ENCODE measurements at regions not wholly inside any gene's neighbourhood (a gene's known extent, or its start where the extent isn't known, plus 50 kb on each side); places are given as distances from the start of the nearest gene placed in this dataset.

- H3K4me1 Mint-ChIP-seq = peaks cover 17 to 32% (median 31%) of the 10 kb centered on the region in 3 donors
- no peaks in the 10 kb centered on the region for H3K27me3 Mint-ChIP-seq
- DNase-seq (no peak), ATAC-seq (replicated peaks in 1 of 4) (no peak)
- Histone ChIP-seq H3K9me3 (no peaks in the 10 kb centered on the region), H3K4me1 (ENCODE audit: control insufficient read depth in 1 of 2, extremely low read depth in 1 of 2, insufficient read depth in 2 of 2, low read length in 2 of 2) (peaks cover 11 to 14% of the 10 kb centered on the region in 2 experiments), H3K27ac (ENCODE audit: low read length) (no peak overlapping the region), H3K27me3 (replicated peaks in 1 of 2; ENCODE audit: control insufficient read depth in 2 of 2, extremely low read depth in 1 of 2, insufficient read depth in 2 of 2, low read length in 1 of 2) (no peaks in the 10 kb centered on the region), H3K36me3 (ENCODE audit: control insufficient read depth in 2 of 2, extremely low read depth in 1 of 2, insufficient read depth in 1 of 2, low read length in 1 of 2) (no peaks in the 10 kb centered on the region), H3K4me3 (ENCODE audit: control insufficient read depth in 1 of 2, extremely low read depth in 1 of 2, low read length in 1 of 2) (no peak overlapping the region)
- WGBS (ENCODE audit: insufficient coverage) = 94% methylated on average over 4 of the region's 4 CpGs
- POLR2A ChIA-PET = no interaction called here
- H3K4me3 Mint-ChIP-seq = no peak overlapping the region
- no peaks in the 10 kb centered on the region for H3K36me3 Mint-ChIP-seq
- peaks cover 0 to 4% (median 0%) of the 10 kb centered on the region in 3 donors for H3K9me3 Mint-ChIP-seq
- H3K27ac Mint-ChIP-seq = no peak overlapping the region
- CTCF ChIA-PET = no interaction called here
Measured at GRCh38 chr16:16989368-16989767, 481.4 kb downstream of the XYLT1 start.

GRCh38 chr16:16991711-16992110 is 479.0 kb downstream of the XYLT1 start:
- H3K4me1 Mint-ChIP-seq = peaks cover 24 to 28% (median 25%) of the 10 kb centered on the region in 3 donors
- CTCF ChIA-PET = no interaction called here

GRCh38 chr16:16992975-16993765 is 477.6 kb downstream of the XYLT1 start:
- peak overlapping the region; percentile 50 to 69 (median 65) for H3K4me3 Mint-ChIP-seq

More at GRCh38 chr16:16991711-16992110, 479.0 kb downstream of the XYLT1 start:
- Mint-ChIP-seq H3K4me3 (peak overlapping the region in 1 of 3 donors; percentile 13), H3K27ac (peak overlapping the region; percentile 61 to 92), H3K27me3 (no peaks in the 10 kb centered on the region), H3K36me3 (no peaks in the 10 kb centered on the region), H3K9me3 (no peaks in the 10 kb centered on the region)
- DNase-seq = no peak
- 94% methylated on average over 3 of the region's 4 CpGs for WGBS (ENCODE audit: insufficient coverage)
- Histone ChIP-seq H3K4me3 (ENCODE audit: control insufficient read depth in 1 of 2, extremely low read depth in 1 of 2, low read length in 1 of 2) (no peak overlapping the region), H3K27ac (ENCODE audit: low read length) (no peak overlapping the region), H3K9me3 (no peaks in the 10 kb centered on the region), H3K36me3 (ENCODE audit: control insufficient read depth in 2 of 2, extremely low read depth in 1 of 2, insufficient read depth in 1 of 2, low read length in 1 of 2) (no peaks in the 10 kb centered on the region), H3K4me1 (ENCODE audit: control insufficient read depth in 1 of 2, extremely low read depth in 1 of 2, insufficient read depth in 2 of 2, low read length in 2 of 2) (peaks cover 14 to 16% of the 10 kb centered on the region in 2 experiments), H3K27me3 (replicated peaks in 1 of 2; ENCODE audit: control insufficient read depth in 2 of 2, extremely low read depth in 1 of 2, insufficient read depth in 2 of 2, low read length in 1 of 2) (no peaks in the 10 kb centered on the region)
- POLR2A ChIA-PET = no interaction called here
- no peak for ATAC-seq (replicated peaks in 1 of 4)

GRCh38 chr16:16994831-16995230 is 475.9 kb downstream of the XYLT1 start:
- H3K36me3 ChIP-seq (ENCODE audit: control insufficient read depth in 2 of 2, extremely low read depth in 1 of 2, insufficient read depth in 1 of 2, low read length in 1 of 2) = no peaks in the 10 kb centered on the region
- no peak overlapping the region for H3K4me3 ChIP-seq (ENCODE audit: control insufficient read depth in 1 of 2, extremely low read depth in 1 of 2, low read length in 1 of 2)
- Mint-ChIP-seq H3K4me3 (peak overlapping the region in 1 of 3 donors; percentile 69), H3K27ac (no peak overlapping the region), H3K9me3 (no peaks in the 10 kb centered on the region), H3K27me3 (no peaks in the 10 kb centered on the region), H3K36me3 (no peaks in the 10 kb centered on the region), H3K4me1 (peaks cover 24 to 28% (median 25%) of the 10 kb centered on the region in 3 donors)
- CTCF ChIA-PET = no interaction called here
- peaks cover 14 to 16% of the 10 kb centered on the region in 2 experiments for H3K4me1 ChIP-seq (ENCODE audit: control insufficient read depth in 1 of 2, extremely low read depth in 1 of 2, insufficient read depth in 2 of 2, low read length in 2 of 2)
- H3K27ac ChIP-seq (ENCODE audit: low read length) = no peak overlapping the region
- no peaks in the 10 kb centered on the region for H3K9me3 ChIP-seq
- no peaks in the 10 kb centered on the region for H3K27me3 ChIP-seq (replicated peaks in 1 of 2; ENCODE audit: control insufficient read depth in 2 of 2, extremely low read depth in 1 of 2, insufficient read depth in 2 of 2, low read length in 1 of 2)
- POLR2A ChIA-PET = no interaction called here
- 100% methylated on average over 2 of the region's 5 CpGs for WGBS (ENCODE audit: insufficient coverage)
- ATAC-seq (replicated peaks in 1 of 4) (no peak), DNase-seq (no peak)

More at GRCh38 chr16:16992975-16993765, 477.6 kb downstream of the XYLT1 start:
- Histone ChIP-seq H3K9me3 (no peaks in the 10 kb centered on the region), H3K27ac (ENCODE audit: low read length) (no peak overlapping the region), H3K36me3 (ENCODE audit: control insufficient read depth in 2 of 2, extremely low read depth in 1 of 2, insufficient read depth in 1 of 2, low read length in 1 of 2) (no peaks in the 10 kb centered on the region), H3K27me3 (replicated peaks in 1 of 2; ENCODE audit: control insufficient read depth in 2 of 2, extremely low read depth in 1 of 2, insufficient read depth in 2 of 2, low read length in 1 of 2) (no peaks in the 10 kb centered on the region), H3K4me1 (ENCODE audit: control insufficient read depth in 1 of 2, extremely low read depth in 1 of 2, insufficient read depth in 2 of 2, low read length in 2 of 2) (peaks cover 14 to 16% of the 10 kb centered on the region in 2 experiments), H3K4me3 (ENCODE audit: control insufficient read depth in 1 of 2, extremely low read depth in 1 of 2, low read length in 1 of 2) (peak overlapping the region in 1 of 2 donors; percentile 49)
- Mint-ChIP-seq H3K4me1 (peaks cover 24 to 28% (median 25%) of the 10 kb centered on the region in 3 donors), H3K27ac (peak overlapping the region; percentile 89 to 92), H3K9me3 (no peaks in the 10 kb centered on the region), H3K27me3 (no peaks in the 10 kb centered on the region), H3K36me3 (no peaks in the 10 kb centered on the region)
- ATAC-seq (replicated peaks in 1 of 4) = peak; percentile 31 to 87 (median 82)
- ChIA-PET CTCF (interaction anchor here in 1 of 2 donors (0.7 kb wide), 1 partner anchor 38 kb away, joined by 6 read pairs; no protein-coding TSS in a partner anchor), POLR2A (interaction anchor here (0.5 to 0.7 kb wide), 3 partner anchors 39 to 176 kb away, joined by 3 to 16 read pairs (median 12); no protein-coding TSS in a partner anchor)
- peak in 29 of 35 experiments; percentile 1 to 50 (median 17) for DNase-seq
- 22% methylated on average over 5 of the region's 13 CpGs for WGBS (ENCODE audit: insufficient coverage)

GRCh38 chr16:16996827-16997226 is 473.9 kb downstream of the XYLT1 start:
- Histone ChIP-seq H3K27ac (ENCODE audit: low read length) (no peak overlapping the region), H3K4me1 (ENCODE audit: control insufficient read depth in 1 of 2, extremely low read depth in 1 of 2, insufficient read depth in 2 of 2, low read length in 2 of 2) (peaks cover 14 to 16% of the 10 kb centered on the region in 2 experiments), H3K4me3 (ENCODE audit: control insufficient read depth in 1 of 2, extremely low read depth in 1 of 2, low read length in 1 of 2) (no peak overlapping the region), H3K36me3 (ENCODE audit: control insufficient read depth in 2 of 2, extremely low read depth in 1 of 2, insufficient read depth in 1 of 2, low read length in 1 of 2) (no peaks in the 10 kb centered on the region), H3K27me3 (replicated peaks in 1 of 2; ENCODE audit: control insufficient read depth in 2 of 2, extremely low read depth in 1 of 2, insufficient read depth in 2 of 2, low read length in 1 of 2) (no peaks in the 10 kb centered on the region), H3K9me3 (no peaks in the 10 kb centered on the region)
- POLR2A ChIA-PET = no interaction called here
- Mint-ChIP-seq H3K4me3 (no peak overlapping the region), H3K27ac (no peak overlapping the region), H3K9me3 (no peaks in the 10 kb centered on the region), H3K27me3 (no peaks in the 10 kb centered on the region), H3K36me3 (no peaks in the 10 kb centered on the region), H3K4me1 (peaks cover 24 to 28% (median 25%) of the 10 kb centered on the region in 3 donors)
- no peak for ATAC-seq (replicated peaks in 1 of 4)
- CTCF ChIA-PET = interaction anchor here in 1 of 2 donors (0.6 kb wide), 1 partner anchor 80 kb away, joined by 5 read pairs; no protein-coding TSS in a partner anchor
- no peak for DNase-seq
- 88% methylated on average over 2 of the region's 3 CpGs for WGBS (ENCODE audit: insufficient coverage)

- no peak overlapping the region for H3K4me3 ChIP-seq (ENCODE audit: control insufficient read depth in 1 of 2, extremely low read depth in 1 of 2, low read length in 1 of 2)
- ChIA-PET POLR2A (no interaction called here), CTCF (interaction anchor here in 1 of 2 donors (0.6 kb wide), 1 partner anchor 80 kb away, joined by 5 read pairs; no protein-coding TSS in a partner anchor)
- H3K36me3 ChIP-seq (ENCODE audit: control insufficient read depth in 2 of 2, extremely low read depth in 1 of 2, insufficient read depth in 1 of 2, low read length in 1 of 2) = no peaks in the 10 kb centered on the region
- no peak for ATAC-seq (replicated peaks in 1 of 4)
- H3K4me1 Mint-ChIP-seq = peaks cover 22 to 25% (median 24%) of the 10 kb centered on the region in 3 donors
- no peaks in the 10 kb centered on the region for H3K27me3 ChIP-seq (replicated peaks in 1 of 2; ENCODE audit: control insufficient read depth in 2 of 2, extremely low read depth in 1 of 2, insufficient read depth in 2 of 2, low read length in 1 of 2)
- no peaks in the 10 kb centered on the region for H3K9me3 Mint-ChIP-seq
- no peaks in the 10 kb centered on the region for H3K9me3 ChIP-seq
- DNase-seq = no peak
- no peak overlapping the region for H3K4me3 Mint-ChIP-seq
- no peaks in the 10 kb centered on the region for H3K27me3 Mint-ChIP-seq
- H3K36me3 Mint-ChIP-seq = no peaks in the 10 kb centered on the region
- no peak overlapping the region for H3K27ac Mint-ChIP-seq
- peaks cover 14 to 16% of the 10 kb centered on the region in 2 experiments for H3K4me1 ChIP-seq (ENCODE audit: control insufficient read depth in 1 of 2, extremely low read depth in 1 of 2, insufficient read depth in 2 of 2, low read length in 2 of 2)
- WGBS (ENCODE audit: insufficient coverage) = 88% methylated on average over 5 of the region's 6 CpGs
- no peak overlapping the region for H3K27ac ChIP-seq (ENCODE audit: low read length)
Measured at GRCh38 chr16:16997349-16997748, 473.4 kb downstream of the XYLT1 start.
